ENCODE measurements at regions not wholly inside any gene's neighbourhood (a gene's known extent, or its start where the extent isn't known, plus 50 kb on each side); places are given as distances from the start of the nearest gene placed in this dataset.

DNA sequence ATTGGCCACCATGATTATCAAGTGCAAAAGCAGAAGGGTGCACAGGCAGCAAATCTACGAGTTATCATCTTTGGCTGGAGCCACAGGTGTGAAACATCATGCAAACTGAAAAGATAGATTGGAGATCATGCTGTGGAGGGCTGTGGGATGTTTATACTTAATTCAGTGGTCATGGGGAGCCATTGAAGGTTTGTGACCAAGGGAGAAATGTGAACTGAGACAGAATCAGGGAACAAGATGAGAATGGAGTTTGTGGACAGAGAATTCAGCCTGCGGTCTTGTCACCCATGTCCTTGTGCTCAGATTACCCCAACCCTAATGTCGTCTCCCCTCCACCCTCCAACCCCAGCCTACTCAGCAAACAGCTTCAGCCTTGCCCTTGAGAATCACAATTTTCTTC lies 62.9 kb upstream of the ACAN start:
- Histone ChIP-seq H3K79me1 (ENCODE audit: low read depth in 1 of 2, low read length in 2 of 2) (no peaks in the 10 kb centered on the region), H3K4me3 (ENCODE audit: insufficient read depth, low read depth, low read length) (no peak overlapping the region), H3K14ac (replicated peaks; ENCODE audit: low read depth, low read length) (no peak overlapping the region), H3K9me1 (ENCODE audit: insufficient read depth, low read length) (0 out of 2 replicates have a peak, but pooled peaks cover 5% of the 10 kb centered on the region), H3K9me3 (ENCODE audit: control insufficient read depth, insufficient read depth, low read length) (no peaks in the 10 kb centered on the region; the same call in 1 of the 2 replicates), H3K23ac (ENCODE audit: low read depth, low read length) (no peak overlapping the region), H3K4me2 (ENCODE audit: low read depth, low read length) (no peak overlapping the region), H2BK5ac (ENCODE audit: low read depth, low read length, poor library complexity, severe bottlenecking) (no peak overlapping the region), H3K27ac (ENCODE audit: insufficient read depth, low read length) (no peak overlapping the region), H3K4me1 (ENCODE audit: control insufficient read depth, insufficient read depth, low read length) (peaks cover 8% of the 10 kb centered on the region), H2AK5ac (ENCODE audit: low read depth, low read length) (no peak overlapping the region), H3K56ac (ENCODE audit: extremely low read depth, insufficient read depth, low read length) (no peak overlapping the region), H3K18ac (ENCODE audit: low read depth, low read length) (no peak overlapping the region), H4K91ac (ENCODE audit: insufficient read depth, low read depth, low read length) (no peak overlapping the region), H4K8ac (ENCODE audit: low read depth in 2 of 2, low read length in 2 of 2) (no peak overlapping the region), H2AK9ac (replicated peaks; ENCODE audit: low read depth, low read length, poor library complexity) (no peak overlapping the region), H2BK15ac (ENCODE audit: low read depth, low read length) (no peak overlapping the region), H3K27me3 (ENCODE audit: control insufficient read depth, insufficient read depth, low read length) (peaks cover 5% of the 10 kb centered on the region), H4K20me1 (ENCODE audit: insufficient read depth, low read length) (no peaks in the 10 kb centered on the region), H3K4ac (ENCODE audit: low read depth, low read length) (no peak overlapping the region), H2BK120ac (ENCODE audit: low read depth, low read length) (no peak overlapping the region), H4K5ac (ENCODE audit: low read depth, low read length) (no peak overlapping the region), H3K36me3 (ENCODE audit: control insufficient read depth, insufficient read depth, low read length) (no peaks in the 10 kb centered on the region), H2AFZ (replicated peaks; ENCODE audit: low read length, poor library complexity) (no peak overlapping the region), H3K9ac (ENCODE audit: low read depth, low read length) (no peak overlapping the region), H2BK20ac (ENCODE audit: low read depth, low read length) (no peak overlapping the region)
- TF ChIP-seq NFE2L2 (IDR thresholded peaks at IDR 0.05; ENCODE audit: low read depth, low read length) (no peak), CEBPB (IDR thresholded peaks at IDR 0.05; ENCODE audit: low read depth, low read length) (no peak), RFX5 (IDR thresholded peaks at IDR 0.05; ENCODE audit: low read depth, low read length) (no peak), SMC3 (IDR thresholded peaks at IDR 0.05; ENCODE audit: low read depth, low read length) (no peak), RAD21 (IDR thresholded peaks at IDR 0.05; ENCODE audit: low read length) (no peak), MAFK (IDR thresholded peaks at IDR 0.05; ENCODE audit: low read depth, low read length) (no peak), MXI1 (IDR thresholded peaks at IDR 0.05; ENCODE audit: borderline replicate concordance, low read depth, low read length) (no peak), CHD1 (IDR thresholded peaks at IDR 0.05; ENCODE audit: low read depth, low read length) (no peak)
- TF ChIP-seq, protein P1, sequence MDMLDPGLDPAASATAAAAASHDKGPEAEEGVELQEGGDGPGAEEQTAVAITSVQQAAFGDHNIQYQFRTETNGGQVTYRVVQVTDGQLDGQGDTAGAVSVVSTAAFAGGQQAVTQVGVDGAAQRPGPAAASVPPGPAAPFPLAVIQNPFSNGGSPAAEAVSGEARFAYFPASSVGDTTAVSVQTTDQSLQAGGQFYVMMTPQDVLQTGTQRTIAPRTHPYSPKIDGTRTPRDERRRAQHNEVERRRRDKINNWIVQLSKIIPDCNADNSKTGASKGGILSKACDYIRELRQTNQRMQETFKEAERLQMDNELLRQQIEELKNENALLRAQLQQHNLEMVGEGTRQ (IDR thresholded peaks at IDR 0.05; ENCODE audit: low read depth, low read length), result no peak
- TF ChIP-seq, protein P2, sequence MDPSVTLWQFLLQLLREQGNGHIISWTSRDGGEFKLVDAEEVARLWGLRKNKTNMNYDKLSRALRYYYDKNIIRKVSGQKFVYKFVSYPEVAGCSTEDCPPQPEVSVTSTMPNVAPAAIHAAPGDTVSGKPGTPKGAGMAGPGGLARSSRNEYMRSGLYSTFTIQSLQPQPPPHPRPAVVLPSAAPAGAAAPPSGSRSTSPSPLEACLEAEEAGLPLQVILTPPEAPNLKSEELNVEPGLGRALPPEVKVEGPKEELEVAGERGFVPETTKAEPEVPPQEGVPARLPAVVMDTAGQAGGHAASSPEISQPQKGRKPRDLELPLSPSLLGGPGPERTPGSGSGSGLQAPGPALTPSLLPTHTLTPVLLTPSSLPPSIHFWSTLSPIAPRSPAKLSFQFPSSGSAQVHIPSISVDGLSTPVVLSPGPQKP (IDR thresholded peaks at IDR 0.05; ENCODE audit: borderline replicate concordance, low read depth, low read length), result no peak
- in situ Hi-C loops (cut with MboI; ENCODE audit: low sequenced_read_pairs) (no loop called here), dilution Hi-C loops (cut with HindIII; ENCODE audit: low sequenced_read_pairs, unreplicated experiment) (no loop called here), intact Hi-C loops (cut with micrococcal nuclease) (no loop called here)
- 40% methylated on average over 1 of the region's 3 CpGs; no CpG with 5 or more reads in 1 of the 2 experiments for WGBS, 2 experiments (ENCODE audit: extremely low coverage in 2 of 2, insufficient read length in 1 of 2)
- DNase-seq (no peak), ATAC-seq (ENCODE audit: low read depth) (no peak)
- CTCF ChIA-PET, result no interaction called here
- POLR2A ChIA-PET (ENCODE audit: unreplicated experiment), result no interaction called here
- BruUV-seq (replicated peaks), result no TSS peak

Data from IMR-90 (cell line).